Effector memory CD4-positive, alpha-beta T cell (primary cell): ENCODE measurements at regions not wholly inside any gene's neighbourhood (a gene's known extent, or its start where the extent isn't known, plus 50 kb on each side); places are given as distances from the start of the nearest gene placed in this dataset.

Experiments
- DNase-seq, 3 donors: peaks; one replicate each; pipeline ENCODE4 v3.0.0-alpha.2; 2020
- H3K27ac ChIP-seq: 2 replicates; pipeline ENCODE4 v1.7.0; 2013; ENCODE audit warnings: mild to moderate bottlenecking, low read length, moderate library complexity; ENCODE audit not compliant: insufficient read depth, poor library complexity, severe bottlenecking
- H3K27me3 ChIP-seq: replicated peaks from 2 replicates; pipeline ENCODE4 v1.7.0; 2013; ENCODE audit warnings: mild to moderate bottlenecking, low read length; ENCODE audit not compliant: insufficient read depth, control insufficient read depth, poor library complexity, severe bottlenecking
- H3K36me3 ChIP-seq: 2 replicates; pipeline ENCODE4 v1.7.0; 2013; ENCODE audit warnings: mild to moderate bottlenecking, low read length, moderate library complexity; ENCODE audit not compliant: control insufficient read depth, insufficient read depth
- H3K4me1 ChIP-seq: 2 replicates; pipeline ENCODE4 v1.7.0; 2013; ENCODE audit warnings: low read length, mild to moderate bottlenecking; ENCODE audit not compliant: control insufficient read depth, insufficient read depth, poor library complexity, severe bottlenecking
- H3K4me3 ChIP-seq: 2 replicates; pipeline ENCODE4 v1.7.0; 2013; ENCODE audit warnings: low read length, low read depth, mild to moderate bottlenecking; ENCODE audit not compliant: insufficient read depth, poor library complexity, severe bottlenecking
- H3K9me3 ChIP-seq: 2 replicates; pipeline ENCODE4 v1.7.0; 2013; ENCODE audit warnings: mild to moderate bottlenecking, low read length, moderate library complexity; ENCODE audit not compliant: control insufficient read depth

- no peak overlapping the region for H3K27ac ChIP-seq
- H3K4me3 ChIP-seq, result no peak overlapping the region
- H3K9me3 ChIP-seq, result no peaks in the 10 kb centered on the region
- H3K4me1 ChIP-seq, result no peaks in the 10 kb centered on the region
- no peaks in the 10 kb centered on the region for H3K36me3 ChIP-seq
- no peak for DNase-seq
- H3K27me3 ChIP-seq, result no peaks in the 10 kb centered on the region
Measured at GRCh38 chr3:194816748-194817591, 131.3 kb downstream of the FAM43A start.

GRCh38 chr3:194817592-194817930 is 131.9 kb downstream of the FAM43A start:
- Histone ChIP-seq H3K27me3 (no peaks in the 10 kb centered on the region), H3K4me3 (no peak overlapping the region), H3K4me1 (no peaks in the 10 kb centered on the region), H3K27ac (no peak overlapping the region), H3K9me3 (no peaks in the 10 kb centered on the region), H3K36me3 (no peaks in the 10 kb centered on the region)
- no peak for DNase-seq

GRCh38 chr3:194817936-194818335 is 132.3 kb downstream of the FAM43A start:
- H3K27ac ChIP-seq, result no peak overlapping the region
- no peaks in the 10 kb centered on the region for H3K27me3 ChIP-seq
- no peak for DNase-seq
- H3K4me1 ChIP-seq, result no peaks in the 10 kb centered on the region
- no peaks in the 10 kb centered on the region for H3K36me3 ChIP-seq
- no peaks in the 10 kb centered on the region for H3K9me3 ChIP-seq
- H3K4me3 ChIP-seq, result no peak overlapping the region

GRCh38 chr3:194824100-194824499 is 138.4 kb downstream of the FAM43A start:
- Histone ChIP-seq H3K9me3 (no peaks in the 10 kb centered on the region), H3K27me3 (no peaks in the 10 kb centered on the region), H3K4me1 (no peaks in the 10 kb centered on the region), H3K36me3 (no peaks in the 10 kb centered on the region), H3K27ac (no peak overlapping the region), H3K4me3 (no peak overlapping the region)
- no peak for DNase-seq

GRCh38 chr3:194824701-194825111 is 139.0 kb downstream of the FAM43A start:
- Histone ChIP-seq H3K4me3 (no peak overlapping the region), H3K4me1 (no peaks in the 10 kb centered on the region), H3K27me3 (no peaks in the 10 kb centered on the region), H3K27ac (no peak overlapping the region), H3K9me3 (no peaks in the 10 kb centered on the region), H3K36me3 (no peaks in the 10 kb centered on the region)
- no peak for DNase-seq

DNA sequence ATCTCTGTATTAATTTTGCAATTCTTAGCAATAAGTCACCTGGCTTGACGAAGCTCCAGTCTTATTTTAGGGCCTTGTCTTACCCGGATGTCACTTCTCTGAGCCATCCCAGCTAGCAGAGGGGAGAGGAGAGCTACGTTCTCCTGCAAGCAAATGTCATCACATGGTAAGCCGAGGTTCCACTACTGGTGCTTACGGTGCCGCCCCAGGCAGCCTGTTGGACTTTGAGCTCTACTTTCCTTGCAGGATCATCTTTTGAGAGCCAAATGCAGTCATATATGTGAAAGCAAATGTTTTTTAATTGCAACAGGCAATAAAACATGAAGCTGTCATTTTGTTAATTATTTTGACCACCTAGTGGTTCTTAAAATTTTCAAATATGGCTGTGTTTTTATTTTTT is 140.9 kb downstream of the FAM43A start:
- no peak for DNase-seq
- no peaks in the 10 kb centered on the region for H3K4me1 ChIP-seq
- no peaks in the 10 kb centered on the region for H3K36me3 ChIP-seq
- H3K9me3 ChIP-seq, result no peaks in the 10 kb centered on the region
- H3K4me3 ChIP-seq, result no peak overlapping the region
- H3K27me3 ChIP-seq, result no peaks in the 10 kb centered on the region
- no peak overlapping the region for H3K27ac ChIP-seq

- no peaks in the 10 kb centered on the region for H3K36me3 ChIP-seq
- H3K9me3 ChIP-seq, result no peaks in the 10 kb centered on the region
- no peak overlapping the region for H3K4me3 ChIP-seq
- no peak for DNase-seq
- no peaks in the 10 kb centered on the region for H3K27me3 ChIP-seq
- H3K27ac ChIP-seq, result no peak overlapping the region
- H3K4me1 ChIP-seq, result no peaks in the 10 kb centered on the region
Measured at GRCh38 chr3:194827486-194827885, 141.8 kb downstream of the FAM43A start.

GRCh38 chr3:194828116-194828515 is 142.4 kb downstream of the FAM43A start:
- H3K9me3 ChIP-seq, result no peaks in the 10 kb centered on the region
- no peaks in the 10 kb centered on the region for H3K4me1 ChIP-seq
- no peaks in the 10 kb centered on the region for H3K36me3 ChIP-seq
- H3K27me3 ChIP-seq, result no peaks in the 10 kb centered on the region
- no peak overlapping the region for H3K27ac ChIP-seq
- no peak for DNase-seq
- H3K4me3 ChIP-seq, result no peak overlapping the region

DNA sequence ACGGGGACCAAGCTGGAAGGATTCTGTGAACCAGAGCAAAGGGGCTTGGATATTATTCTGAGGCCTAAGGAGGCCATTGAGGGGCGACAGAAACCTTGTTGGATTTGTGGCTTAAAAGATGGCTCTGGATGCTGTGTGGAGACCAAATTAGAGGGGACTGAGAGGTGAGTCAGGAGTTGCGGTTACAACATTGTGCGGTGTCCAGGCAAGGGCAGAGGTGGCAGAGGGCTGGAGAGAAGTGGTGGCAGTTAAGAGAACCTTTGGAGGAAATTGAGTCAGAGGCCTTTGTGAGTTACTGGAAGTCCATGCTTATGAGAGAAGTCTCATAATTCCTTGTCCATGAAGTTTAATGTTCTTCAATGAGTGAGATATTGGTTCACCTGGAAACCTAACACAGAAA is 143.2 kb downstream of the FAM43A start:
- H3K4me1 ChIP-seq, result no peaks in the 10 kb centered on the region
- H3K9me3 ChIP-seq, result no peaks in the 10 kb centered on the region
- no peak overlapping the region for H3K4me3 ChIP-seq
- no peaks in the 10 kb centered on the region for H3K27me3 ChIP-seq
- DNase-seq, result no peak
- H3K36me3 ChIP-seq, result no peaks in the 10 kb centered on the region
- H3K27ac ChIP-seq, result no peak overlapping the region

GRCh38 chr3:194830401-194830800 is 144.7 kb downstream of the FAM43A start:
- H3K9me3 ChIP-seq, result no peaks in the 10 kb centered on the region
- no peak for DNase-seq
- H3K27ac ChIP-seq, result no peak overlapping the region
- no peak overlapping the region for H3K4me3 ChIP-seq
- no peaks in the 10 kb centered on the region for H3K27me3 ChIP-seq
- H3K4me1 ChIP-seq, result no peaks in the 10 kb centered on the region
- H3K36me3 ChIP-seq, result no peaks in the 10 kb centered on the region
